SK-N-SH treated with all-trans-retinoic acid at 6 μM for 48 hours (cell line): ENCODE measurements at regions not wholly inside any gene's neighbourhood (a gene's known extent, or its start where the extent isn't known, plus 50 kb on each side); places are given as distances from the start of the nearest gene placed in this dataset.
"Not testable (repeated sequence)": the region's sequence is repeated elsewhere in the genome, so short reads cannot be mapped to it uniquely, and the experiment has no call there.

Experiments
- ATAC-seq: fragments of 200-7000 bp; cut with Tn5 transposase; 3 replicates; pipeline ENCODE4 v1.9.1; 2020; ENCODE audit warnings: mild to moderate bottlenecking, moderate library complexity
- ARNTL ChIP-seq: fragments of 450-650 bp; formaldehyde crosslinking; IDR thresholded peaks from 2 replicates; pipeline ENCODE4 v1.5.0; 2020; ENCODE audit warnings: low read depth, mild to moderate bottlenecking, moderate library complexity, borderline replicate concordance
- CREB5 ChIP-seq: fragments of 250-450 bp; sonication (Bioruptor Pico); IDR thresholded peaks from 2 replicates; pipeline ENCODE4 v1.5.1; 2020; ENCODE audit warnings: low read depth, mild to moderate bottlenecking, moderate library complexity
- CSDC2 ChIP-seq: fragments of 250-450 bp; sonication (Bioruptor Pico); IDR thresholded peaks from 2 replicates; pipeline ENCODE4 v1.5.0; 2020; ENCODE audit warnings: mild to moderate bottlenecking, moderate library complexity
- CSRNP3 ChIP-seq: fragments of 250-450 bp; sonication (Bioruptor Pico); IDR thresholded peaks from 2 replicates; pipeline ENCODE4 v1.5.1; 2021; ENCODE audit warnings: mild to moderate bottlenecking, moderate library complexity
- ESRRG ChIP-seq: fragments of 250-450 bp; sonication (Bioruptor Pico); IDR thresholded peaks from 2 replicates; pipeline ENCODE4 v1.6.1; 2021; ENCODE audit warnings: mild to moderate bottlenecking
- GLIS3 ChIP-seq: fragments of 250-450 bp; sonication (Bioruptor Pico); IDR thresholded peaks from 2 replicates; pipeline ENCODE4 v1.5.0; 2020; ENCODE audit warnings: mild to moderate bottlenecking, moderate library complexity
- ISL1 ChIP-seq: fragments of 250-450 bp; sonication (Bioruptor Pico); IDR thresholded peaks from 2 replicates; pipeline ENCODE4 v2.1.2; 2022; ENCODE audit warnings: mild to moderate bottlenecking, moderate library complexity
- OSR1 ChIP-seq: fragments of 250-450 bp; sonication (Bioruptor Pico); IDR thresholded peaks from 2 replicates; pipeline ENCODE4 v1.8.0; 2022; ENCODE audit warnings: moderate library complexity, mild to moderate bottlenecking, inconsistent platforms
- PATZ1 ChIP-seq: fragments of 250-450 bp; sonication (Bioruptor Pico); IDR thresholded peaks from 2 replicates; pipeline ENCODE4 v1.8.0; 2020; ENCODE audit warnings: mild to moderate bottlenecking, moderate library complexity, borderline replicate concordance
- PPARA ChIP-seq: fragments of 250-450 bp; sonication (Bioruptor Pico); IDR thresholded peaks from 2 replicates; pipeline ENCODE4 v1.5.0; 2020; ENCODE audit warnings: mild to moderate bottlenecking, borderline replicate concordance
- SNAI2 ChIP-seq: fragments of 250-450 bp; sonication (Bioruptor Pico); IDR thresholded peaks from 2 replicates; pipeline ENCODE4 v1.5.0; 2020; ENCODE audit warnings: mild to moderate bottlenecking, moderate library complexity
- TCF4 ChIP-seq: fragments of 250-450 bp; sonication (Bioruptor Pico); IDR thresholded peaks from 2 replicates; pipeline ENCODE4 v1.8.0; 2021; ENCODE audit warnings: mild to moderate bottlenecking, moderate library complexity, borderline replicate concordance
- TOX ChIP-seq: fragments of 250-450 bp; sonication (Bioruptor Pico); IDR thresholded peaks from 2 replicates; pipeline ENCODE4 v1.8.0; 2021; ENCODE audit warnings: mild to moderate bottlenecking, moderate library complexity, borderline replicate concordance
- TSHZ2 ChIP-seq: fragments of 250-450 bp; sonication (Bioruptor Pico); IDR thresholded peaks from 2 replicates; pipeline ENCODE4 v1.5.0; 2020; ENCODE audit warnings: mild to moderate bottlenecking, moderate library complexity
- ZC3H10 ChIP-seq: fragments of 250-450 bp; sonication (Bioruptor Pico); IDR thresholded peaks from 2 replicates; pipeline ENCODE4 v1.5.1; 2021; ENCODE audit warnings: mild to moderate bottlenecking, moderate library complexity
- ZFP3 ChIP-seq: fragments of 250-450 bp; sonication (Bioruptor Pico); IDR thresholded peaks from 2 replicates; pipeline ENCODE4 v1.5.0; 2020; ENCODE audit warnings: mild to moderate bottlenecking, moderate library complexity
- ZFP30 ChIP-seq: fragments of 450-650 bp; formaldehyde crosslinking; IDR thresholded peaks from 2 replicates; pipeline ENCODE4 v1.5.0; 2022; ENCODE audit warnings: mild to moderate bottlenecking, moderate library complexity
- ZNF565 ChIP-seq: fragments of 450-650 bp; formaldehyde crosslinking; conservative IDR thresholded peaks from 2 replicates; pipeline ENCODE4 v1.5.0; 2020; ENCODE audit warnings: low read depth, mild to moderate bottlenecking, moderate library complexity
- ZNF70 ChIP-seq: fragments of 450-650 bp; formaldehyde crosslinking; IDR thresholded peaks from 2 replicates; pipeline ENCODE4 v1.5.0; 2020; ENCODE audit warnings: mild to moderate bottlenecking, moderate library complexity
- ZNF8 ChIP-seq: fragments of 450-650 bp; formaldehyde crosslinking; IDR thresholded peaks from 2 replicates; pipeline ENCODE4 v1.5.0; 2020; ENCODE audit warnings: mild to moderate bottlenecking, moderate library complexity

GRCh38 chr3:191740712-191741111, 279.7 kb downstream of the PYDC2 start:
- no peak for ATAC-seq
- TF ChIP-seq CSDC2 (CRISPR knock-in tag) (no peak), ZC3H10 (no peak), ZFP3 (CRISPR knock-in tag) (no peak), SNAI2 (CRISPR knock-in tag) (no peak), ZNF70 (CRISPR knock-in tag) (no peak), OSR1 (CRISPR knock-in tag) (no peak), ESRRG (no peak), CSRNP3 (no peak), ZFP30 (CRISPR knock-in tag) (no peak), PPARA (no peak), TSHZ2 (CRISPR knock-in tag) (no peak), CREB5 (CRISPR knock-in tag) (no peak), GLIS3 (no peak), ISL1 (no peak), TOX (CRISPR knock-in tag) (no peak), ZNF565 (CRISPR knock-in tag) (no peak), PATZ1 (CRISPR knock-in tag) (no peak), ARNTL (no peak), TCF4 (no peak), ZNF8 (CRISPR knock-in tag) (no peak)

- not testable (repeated sequence) for ATAC-seq
Observed at GRCh38 chr3:191741847-191742350, 280.9 kb downstream of the PYDC2 start.

GRCh38 chr3:191743283-191743682, 282.3 kb downstream of the PYDC2 start:
- TF ChIP-seq ZC3H10, result no peak
- TF ChIP-seq ZFP3 (CRISPR knock-in tag), result no peak
- TF ChIP-seq TOX (CRISPR knock-in tag), result no peak
- TF ChIP-seq ZNF8 (CRISPR knock-in tag), result no peak
- no peak for TF ChIP-seq ISL1
- no peak for ATAC-seq

- no peak for ATAC-seq
- TF ChIP-seq TOX (CRISPR knock-in tag) (no peak), ZNF8 (CRISPR knock-in tag) (no peak), CREB5 (CRISPR knock-in tag) (no peak)
- TF ChIP-seq, all 23 proteins: peak for 0
Observed at GRCh38 chr3:191750618-191751017, 289.7 kb downstream of the PYDC2 start.
